ENCODE measurements at regions not wholly inside any gene's neighbourhood (a gene's known extent, or its start where the extent isn't known, plus 50 kb on each side); places are given as distances from the start of the nearest gene placed in this dataset.

DNA sequence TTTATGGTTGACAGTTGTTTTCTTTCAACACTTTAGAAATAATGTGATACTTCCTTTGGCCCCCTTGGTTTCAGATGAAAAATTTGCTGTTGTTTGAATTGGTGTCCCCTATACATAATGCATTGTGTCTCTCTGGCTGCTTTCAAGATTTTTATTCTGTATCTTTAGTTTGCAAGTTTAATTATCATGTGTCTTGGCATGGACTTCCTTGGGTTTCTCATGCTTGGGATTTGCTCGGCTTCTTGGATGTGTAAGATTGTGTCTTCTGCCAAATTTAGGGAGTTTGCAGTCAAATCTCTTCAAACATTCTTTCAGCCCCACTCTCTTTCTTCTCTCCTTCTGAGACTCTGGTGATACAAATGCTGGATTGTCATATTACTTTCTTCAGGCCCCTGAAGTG is 53.4 kb upstream of the PTPRG start:
- Histone ChIP-seq H3K36me3 (no peaks in the 10 kb centered on the region), H3K9me3 (no peaks in the 10 kb centered on the region), H3K4me3 (no peak overlapping the region), H3K27me3 (no peaks in the 10 kb centered on the region), H3K4me1 (no peaks in the 10 kb centered on the region), H3K27ac (no peak overlapping the region)
- WGBS, 4 donors, result 74 to 89% (median 83%) methylated on average over 1 of the region's 1 CpG
- no peak for TF ChIP-seq POLR2A (IDR thresholded peaks at IDR 0.05)
- TF ChIP-seq, protein P1, sequence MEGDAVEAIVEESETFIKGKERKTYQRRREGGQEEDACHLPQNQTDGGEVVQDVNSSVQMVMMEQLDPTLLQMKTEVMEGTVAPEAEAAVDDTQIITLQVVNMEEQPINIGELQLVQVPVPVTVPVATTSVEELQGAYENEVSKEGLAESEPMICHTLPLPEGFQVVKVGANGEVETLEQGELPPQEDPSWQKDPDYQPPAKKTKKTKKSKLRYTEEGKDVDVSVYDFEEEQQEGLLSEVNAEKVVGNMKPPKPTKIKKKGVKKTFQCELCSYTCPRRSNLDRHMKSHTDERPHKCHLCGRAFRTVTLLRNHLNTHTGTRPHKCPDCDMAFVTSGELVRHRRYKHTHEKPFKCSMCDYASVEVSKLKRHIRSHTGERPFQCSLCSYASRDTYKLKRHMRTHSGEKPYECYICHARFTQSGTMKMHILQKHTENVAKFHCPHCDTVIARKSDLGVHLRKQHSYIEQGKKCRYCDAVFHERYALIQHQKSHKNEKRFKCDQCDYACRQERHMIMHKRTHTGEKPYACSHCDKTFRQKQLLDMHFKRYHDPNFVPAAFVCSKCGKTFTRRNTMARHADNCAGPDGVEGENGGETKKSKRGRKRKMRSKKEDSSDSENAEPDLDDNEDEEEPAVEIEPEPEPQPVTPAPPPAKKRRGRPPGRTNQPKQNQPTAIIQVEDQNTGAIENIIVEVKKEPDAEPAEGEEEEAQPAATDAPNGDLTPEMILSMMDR (IDR thresholded peaks at IDR 0.05), result no peak
- intact Hi-C loops (cut with DNase I), result no loop called here
- DNase-seq (no peak), ATAC-seq (no peak)
